Mesothelial cell of epicardium (in vitro differentiated cells): ENCODE measurements at regions not wholly inside any gene's neighbourhood (a gene's known extent, or its start where the extent isn't known, plus 50 kb on each side); places are given as distances from the start of the nearest gene placed in this dataset.

Experiments
- DNase-seq, 2 experiments: peaks; one replicate each; pipeline ENCODE4 v3.0.0; 2021; ENCODE audit warnings: low spot score in 2 of 2; ENCODE audit not compliant: unreplicated experiment in 2 of 2
- H3K27ac Mint-ChIP-seq: 2 replicates; pipeline ENCODE4 v1.8.0; 2021; ENCODE audit warnings: mixed read lengths
- H3K27me3 Mint-ChIP-seq: 2 replicates; pipeline ENCODE4 v1.8.0; 2021; ENCODE audit warnings: low read depth, mixed read lengths
- H3K36me3 Mint-ChIP-seq: 2 replicates; pipeline ENCODE4 v1.8.0; 2021; ENCODE audit warnings: mixed read lengths
- H3K4me1 Mint-ChIP-seq: 2 replicates; pipeline ENCODE4 v1.8.0; 2021; ENCODE audit warnings: mixed read lengths
- H3K4me3 Mint-ChIP-seq: 2 replicates; pipeline ENCODE4 v1.8.0; 2021; ENCODE audit warnings: mild to moderate bottlenecking, moderate library complexity, mixed read lengths
- H3K9me3 Mint-ChIP-seq: 2 replicates; pipeline ENCODE4 v1.8.0; 2021; ENCODE audit warnings: mixed read lengths
- TF ChIP-seq, protein P1 (sequence below): fragments of 200-600 bp; sonication (generic); IDR thresholded peaks from one replicate; pipeline ENCODE4 v1.5.0; 2021; ENCODE audit warnings: antibody characterized with exemption; ENCODE audit not compliant: unreplicated experiment

DNA sequence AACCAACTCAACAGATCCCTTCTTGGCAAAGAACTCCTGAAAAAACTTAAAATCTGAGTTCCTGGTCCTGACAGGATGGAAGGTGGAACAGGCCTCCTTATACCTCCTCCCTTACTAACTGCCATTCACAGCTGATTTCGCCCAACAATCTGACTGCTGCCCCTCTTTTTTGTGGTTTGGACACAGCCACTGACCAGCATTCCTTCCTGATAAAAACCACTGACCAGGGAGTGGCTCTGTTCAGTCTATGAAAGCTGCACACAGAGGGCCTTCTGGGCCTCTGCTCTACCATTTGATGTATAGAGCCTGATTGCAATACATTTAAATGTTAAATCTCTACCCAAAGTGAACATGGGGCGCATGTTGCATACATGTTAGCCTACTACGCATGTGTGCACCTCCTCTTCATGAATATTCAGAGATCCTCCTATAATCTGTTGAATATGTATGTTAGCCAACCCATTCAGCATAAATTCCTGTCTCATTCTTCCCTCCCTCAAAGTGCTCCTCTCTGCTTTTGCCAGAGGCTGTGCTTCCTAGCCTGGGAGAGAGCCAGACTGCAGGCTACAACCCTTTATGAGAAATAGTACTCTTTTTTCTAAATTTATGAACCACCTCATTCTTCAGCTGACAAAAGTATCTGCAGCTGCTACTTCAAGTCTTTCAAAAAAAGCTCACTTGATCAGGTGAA is 93.7 kb upstream of the MRPS30 start:
- Mint-ChIP-seq H3K4me1 (peaks cover 11% of the 10 kb centered on the region), H3K4me3 (no peak overlapping the region), H3K27me3 (no peaks in the 10 kb centered on the region), H3K27ac (no peak overlapping the region), H3K9me3 (no peaks in the 10 kb centered on the region), H3K36me3 (no peaks in the 10 kb centered on the region)
- DNase-seq, result no peak
- TF ChIP-seq, protein P1, sequence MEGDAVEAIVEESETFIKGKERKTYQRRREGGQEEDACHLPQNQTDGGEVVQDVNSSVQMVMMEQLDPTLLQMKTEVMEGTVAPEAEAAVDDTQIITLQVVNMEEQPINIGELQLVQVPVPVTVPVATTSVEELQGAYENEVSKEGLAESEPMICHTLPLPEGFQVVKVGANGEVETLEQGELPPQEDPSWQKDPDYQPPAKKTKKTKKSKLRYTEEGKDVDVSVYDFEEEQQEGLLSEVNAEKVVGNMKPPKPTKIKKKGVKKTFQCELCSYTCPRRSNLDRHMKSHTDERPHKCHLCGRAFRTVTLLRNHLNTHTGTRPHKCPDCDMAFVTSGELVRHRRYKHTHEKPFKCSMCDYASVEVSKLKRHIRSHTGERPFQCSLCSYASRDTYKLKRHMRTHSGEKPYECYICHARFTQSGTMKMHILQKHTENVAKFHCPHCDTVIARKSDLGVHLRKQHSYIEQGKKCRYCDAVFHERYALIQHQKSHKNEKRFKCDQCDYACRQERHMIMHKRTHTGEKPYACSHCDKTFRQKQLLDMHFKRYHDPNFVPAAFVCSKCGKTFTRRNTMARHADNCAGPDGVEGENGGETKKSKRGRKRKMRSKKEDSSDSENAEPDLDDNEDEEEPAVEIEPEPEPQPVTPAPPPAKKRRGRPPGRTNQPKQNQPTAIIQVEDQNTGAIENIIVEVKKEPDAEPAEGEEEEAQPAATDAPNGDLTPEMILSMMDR, result no peak

DNA sequence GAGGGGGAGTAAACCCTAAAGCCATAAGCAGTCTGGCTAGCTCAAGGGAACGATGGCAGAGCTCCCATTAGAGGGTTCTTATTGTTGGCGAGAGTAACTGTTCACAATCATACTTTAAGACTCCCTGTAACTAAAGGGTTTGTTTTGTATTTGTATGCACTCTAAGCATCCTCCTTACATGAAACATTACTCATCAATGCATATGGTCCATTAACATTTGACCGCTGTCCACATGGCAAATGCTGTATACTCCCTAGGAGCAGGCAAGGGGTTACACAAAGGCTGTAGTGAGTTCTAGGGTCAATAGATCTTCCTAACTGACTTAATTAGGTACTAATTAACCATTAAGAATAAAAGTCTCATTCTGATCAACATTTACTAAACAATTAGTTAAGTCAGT is 95.3 kb upstream of the MRPS30 start:
- H3K27me3 Mint-ChIP-seq, result no peaks in the 10 kb centered on the region
- H3K9me3 Mint-ChIP-seq, result no peaks in the 10 kb centered on the region
- H3K27ac Mint-ChIP-seq, result no peak overlapping the region
- no peak overlapping the region for H3K4me3 Mint-ChIP-seq
- H3K4me1 Mint-ChIP-seq, result peaks cover 11% of the 10 kb centered on the region
- H3K36me3 Mint-ChIP-seq, result no peaks in the 10 kb centered on the region
- DNase-seq, result no peak
- TF ChIP-seq, protein P1, result no peak

DNA sequence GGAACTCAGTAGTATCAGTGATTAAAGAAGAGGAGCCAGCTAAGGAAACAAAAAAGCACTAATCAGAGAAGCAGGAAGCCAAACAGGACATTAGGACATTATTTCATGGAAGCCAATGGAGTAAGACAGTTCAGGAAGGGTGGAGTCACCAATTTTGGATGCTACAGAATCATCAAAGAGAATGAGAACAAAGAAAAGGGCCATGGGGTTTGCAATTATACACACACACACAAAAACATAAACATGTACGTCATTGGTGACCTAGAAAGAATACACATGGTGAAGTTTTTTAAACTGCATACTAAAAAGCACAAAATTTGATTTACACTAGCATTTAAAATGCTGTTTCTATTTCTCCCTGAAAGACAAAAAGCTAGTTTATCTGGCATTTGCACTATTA is 96.8 kb upstream of the MRPS30 start:
- no peak for DNase-seq
- no peak overlapping the region for H3K4me3 Mint-ChIP-seq
- H3K4me1 Mint-ChIP-seq, result peaks cover 11% of the 10 kb centered on the region
- H3K9me3 Mint-ChIP-seq, result peaks cover 4% of the 10 kb centered on the region
- no peaks in the 10 kb centered on the region for H3K27me3 Mint-ChIP-seq
- TF ChIP-seq, protein P1, result no peak
- H3K27ac Mint-ChIP-seq, result no peak overlapping the region
- H3K36me3 Mint-ChIP-seq, result no peaks in the 10 kb centered on the region

DNA sequence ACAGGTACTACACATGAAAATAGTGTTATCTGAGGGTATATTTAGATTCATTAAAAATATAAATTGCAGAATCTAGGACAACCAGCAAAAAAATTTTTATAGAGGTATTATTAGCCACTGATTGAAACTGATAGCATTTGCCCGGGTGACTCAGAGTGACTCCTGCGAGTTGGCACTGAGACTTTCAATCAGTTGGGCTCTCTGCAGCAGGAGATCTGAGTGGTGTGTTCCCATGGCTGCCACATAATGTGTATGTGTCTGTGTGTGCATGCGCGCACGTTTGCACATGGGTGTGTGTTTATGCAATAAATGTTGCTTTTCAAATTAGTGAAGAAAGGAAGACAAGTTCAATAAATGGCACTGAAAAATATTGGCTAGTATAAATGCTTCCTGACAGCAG is 100.1 kb upstream of the MRPS30 start:
- H3K27me3 Mint-ChIP-seq, result no peaks in the 10 kb centered on the region
- TF ChIP-seq, protein P1, result no peak

DNA sequence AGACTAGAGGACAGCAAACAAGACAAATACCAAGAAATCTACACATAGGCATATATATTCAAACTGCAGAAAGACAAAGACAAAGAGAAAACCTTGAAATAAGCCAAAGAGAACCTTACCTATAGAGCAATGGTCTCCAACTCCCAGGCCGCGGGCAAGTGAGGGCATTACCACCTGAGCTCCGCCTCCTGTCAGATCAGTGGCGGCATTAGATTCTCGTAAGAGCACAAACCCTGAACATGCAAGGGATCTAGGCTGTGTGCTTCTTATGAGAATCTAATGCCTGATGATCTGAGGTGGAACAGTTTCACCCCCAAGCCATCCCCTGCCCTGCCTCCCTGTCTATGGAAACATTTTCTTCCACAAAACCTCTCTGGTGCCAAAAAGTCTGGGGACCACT is 101.0 kb upstream of the MRPS30 start:
- TF ChIP-seq, protein P1, result no peak
- peaks cover 5% of the 10 kb centered on the region for H3K4me1 Mint-ChIP-seq
- no peak for DNase-seq
- H3K27me3 Mint-ChIP-seq, result no peaks in the 10 kb centered on the region
- H3K9me3 Mint-ChIP-seq, result peaks cover 4% of the 10 kb centered on the region
- no peaks in the 10 kb centered on the region for H3K36me3 Mint-ChIP-seq
- H3K27ac Mint-ChIP-seq, result no peak overlapping the region
- H3K4me3 Mint-ChIP-seq, result no peak overlapping the region

More for the DNA sequence above, 100.1 kb upstream of the MRPS30 start:
- Mint-ChIP-seq H3K4me1 (peaks cover 6% of the 10 kb centered on the region), H3K4me3 (no peak overlapping the region), H3K9me3 (peaks cover 4% of the 10 kb centered on the region), H3K36me3 (no peaks in the 10 kb centered on the region), H3K27ac (no peak overlapping the region)
- DNase-seq, result no peak
